HG03045 (cell line): ENCODE measurements at regions not wholly inside any gene's neighbourhood (a gene's known extent, or its start where the extent isn't known, plus 50 kb on each side); places are given as distances from the start of the nearest gene placed in this dataset.

Experiments used
- ATAC-seq: cut with Tn5 transposase; IDR thresholded peaks from one replicate; pipeline ENCODE4 v1.9.1; 2021; ENCODE audit warnings: mild to moderate bottlenecking, moderate library complexity; ENCODE audit not compliant: unreplicated experiment

DNA sequence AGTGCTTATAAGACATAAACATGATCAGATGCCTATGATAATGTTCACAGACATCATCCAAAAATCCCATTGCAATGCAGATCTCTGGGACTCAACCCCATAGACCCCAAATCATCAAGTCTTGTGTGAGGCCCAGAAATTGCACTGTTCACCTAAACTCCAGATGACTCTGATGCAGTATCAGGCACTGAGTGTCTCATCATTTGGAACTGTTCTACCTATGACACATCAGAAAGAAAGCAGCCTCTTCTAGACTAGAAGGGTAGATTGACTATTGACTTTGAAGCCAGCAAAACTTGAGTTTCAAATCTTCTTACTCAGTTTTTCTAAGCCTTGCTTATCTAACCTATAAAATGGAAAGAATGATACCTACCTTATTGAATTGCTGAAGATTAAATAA, 58.7 kb upstream of the PAPPA start:
- no peak for ATAC-seq

- no peak for ATAC-seq
Observed at GRCh38 chr9:116095403-116095802, 58.2 kb upstream of the PAPPA start.

- ATAC-seq: no peak
Observed at GRCh38 chr9:116096046-116096445, 57.5 kb upstream of the PAPPA start.

DNA sequence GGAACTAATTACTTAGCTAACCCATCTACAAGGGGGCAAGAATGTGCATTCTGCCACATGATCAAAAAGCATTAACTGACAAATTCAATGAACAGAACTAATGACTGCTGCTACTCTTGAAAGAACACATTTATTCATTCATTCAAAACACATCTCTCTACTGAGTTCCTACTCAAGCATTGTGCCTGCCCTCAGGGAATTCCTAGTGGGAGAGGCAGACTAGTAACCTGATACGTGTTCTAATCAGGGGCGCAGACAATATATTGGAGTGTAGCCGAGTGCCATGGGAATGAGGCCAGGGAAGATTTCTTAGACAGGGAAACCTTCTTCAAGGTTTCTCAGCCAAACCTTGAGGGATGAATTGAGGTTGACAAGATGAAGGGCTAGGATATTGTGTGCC, 56.7 kb upstream of the PAPPA start:
- no peak for ATAC-seq

DNA sequence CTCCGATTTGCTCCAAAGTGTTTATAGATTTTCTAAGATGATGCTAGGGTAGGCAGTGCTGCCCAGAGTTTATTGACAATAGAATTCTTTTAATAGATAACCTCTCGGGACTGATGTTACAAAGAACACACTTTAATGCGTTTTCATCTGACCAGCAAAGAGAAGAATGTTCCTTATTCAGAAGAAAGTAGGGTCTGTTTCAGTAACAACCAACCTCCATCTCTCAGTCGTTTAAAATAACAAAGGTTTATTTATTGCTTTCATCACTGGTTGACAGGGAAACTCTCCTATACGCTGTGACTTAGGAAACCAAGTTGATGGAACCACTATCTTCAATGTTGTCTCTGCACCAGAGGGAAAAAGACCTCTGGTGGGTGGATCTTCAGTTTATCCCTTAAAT, 55.1 kb upstream of the PAPPA start:
- ATAC-seq: no peak

DNA sequence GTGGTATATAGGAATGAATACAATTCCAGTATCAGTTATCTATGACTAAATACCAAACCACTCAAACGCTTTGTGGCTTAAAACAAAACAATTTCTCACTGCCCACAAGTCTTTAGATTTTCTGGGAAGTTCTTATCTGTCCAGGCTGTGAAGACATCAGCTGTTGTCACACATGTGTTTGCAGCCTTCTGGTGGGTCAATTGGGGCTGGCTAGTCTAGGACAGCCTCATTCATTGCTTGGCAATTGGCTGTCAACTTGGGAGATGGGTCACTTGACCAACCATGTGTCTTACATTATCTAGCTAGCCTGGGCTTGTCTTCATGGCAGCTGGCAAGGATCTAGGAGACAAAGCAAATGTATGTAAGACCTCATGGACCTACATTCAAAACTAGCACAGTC, 53.8 kb upstream of the PAPPA start:
- ATAC-seq: no peak

DNA sequence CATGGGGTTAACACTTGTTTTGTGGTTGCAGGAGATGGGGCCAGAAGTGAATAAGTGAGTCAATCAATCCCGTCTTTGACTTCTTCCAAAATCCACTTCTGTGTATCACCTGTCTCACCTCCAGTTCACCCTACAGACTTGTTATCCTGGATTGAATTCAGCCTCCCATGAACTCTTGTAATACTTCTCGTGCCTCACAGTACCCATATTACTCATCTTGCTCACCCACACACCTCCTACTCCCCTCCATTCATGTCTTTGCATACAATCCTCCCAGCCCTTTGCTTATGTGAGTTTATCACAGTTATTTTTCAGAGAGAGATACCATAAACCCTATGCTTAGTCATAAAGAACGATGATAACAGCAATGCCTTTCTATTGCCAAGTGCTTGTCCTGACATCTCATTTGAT, 52.9 kb upstream of the PAPPA start:
- ATAC-seq: no peak

- no peak for ATAC-seq
Observed at GRCh38 chr9:116101516-116101915, 52.1 kb upstream of the PAPPA start.

DNA sequence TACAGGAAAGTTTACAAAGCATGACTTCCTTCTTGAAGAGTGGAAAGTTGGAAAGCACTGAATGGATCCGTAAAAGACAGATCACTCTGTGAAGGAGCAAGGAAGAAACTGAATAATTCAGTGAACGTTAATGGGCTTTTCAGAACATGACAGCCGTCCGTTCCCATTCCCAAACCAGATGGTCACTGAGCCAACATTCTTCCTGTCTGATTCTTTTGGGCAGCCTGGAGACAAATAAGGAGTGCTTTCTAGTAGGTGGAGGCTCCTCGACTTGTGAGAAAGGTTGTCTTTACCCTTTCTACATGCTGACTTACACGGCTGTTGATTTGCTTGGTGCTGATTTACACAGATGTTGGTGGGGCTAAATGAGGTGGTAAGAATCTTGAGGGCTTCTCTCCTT, 51.0 kb upstream of the PAPPA start:
- ATAC-seq: no peak
